Activated CD4-positive, alpha-beta T cell treated with anti-CD3 and anti-CD28 coated beads, Interleukin-2, amount 50 U/mL, for 4 hours (primary cell): ENCODE measurements at regions not wholly inside any gene's neighbourhood (a gene's known extent, or its start where the extent isn't known, plus 50 kb on each side); places are given as distances from the start of the nearest gene placed in this dataset.
"Not testable (repeated sequence)": the region's sequence is repeated elsewhere in the genome, so short reads cannot be mapped to it uniquely, and the experiment has no call there.

Experiments
- DNase-seq, 2 experiments: peaks; one replicate each; pipeline ENCODE4 v3.0.0-alpha.2; 2020

DNA sequence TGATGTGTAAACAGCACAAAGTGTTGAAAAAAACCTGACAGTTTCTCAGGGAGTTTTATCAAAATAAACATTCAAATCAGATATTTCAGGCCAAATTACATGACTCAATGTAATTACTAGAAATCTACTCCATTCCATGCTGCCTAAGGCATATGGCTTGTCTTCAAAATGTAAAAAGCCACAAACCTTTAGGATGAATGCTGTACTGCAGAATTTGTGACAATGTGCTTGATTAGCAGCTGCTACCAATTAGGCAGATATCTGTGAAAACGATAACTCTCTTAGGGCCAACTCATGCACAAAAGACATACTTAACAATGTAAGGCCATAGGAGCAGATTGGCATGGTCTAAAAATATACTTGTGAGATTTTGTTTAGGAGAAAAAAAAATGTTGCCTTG lies 267.0 kb downstream of the DACT1 start:
- DNase-seq = no peak

DNA sequence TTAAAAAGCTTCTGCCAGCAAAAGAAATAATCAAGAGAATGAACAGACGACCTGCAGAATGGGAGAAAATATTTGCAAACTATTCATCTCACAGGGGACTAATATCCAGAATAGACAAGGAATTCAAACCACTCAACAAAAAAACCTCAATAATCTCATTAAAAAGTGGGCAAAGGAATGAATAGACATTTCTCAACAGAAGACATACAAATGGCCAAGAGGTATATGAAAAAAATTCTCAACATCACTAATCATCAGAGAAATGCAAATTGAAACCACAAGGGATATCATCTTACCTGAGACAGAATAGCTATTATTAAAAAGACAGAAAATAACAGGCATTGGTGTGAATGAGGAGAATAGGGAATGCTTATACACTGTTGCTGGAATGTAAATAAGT lies 270.0 kb downstream of the DACT1 start:
- DNase-seq = no peak

DNA sequence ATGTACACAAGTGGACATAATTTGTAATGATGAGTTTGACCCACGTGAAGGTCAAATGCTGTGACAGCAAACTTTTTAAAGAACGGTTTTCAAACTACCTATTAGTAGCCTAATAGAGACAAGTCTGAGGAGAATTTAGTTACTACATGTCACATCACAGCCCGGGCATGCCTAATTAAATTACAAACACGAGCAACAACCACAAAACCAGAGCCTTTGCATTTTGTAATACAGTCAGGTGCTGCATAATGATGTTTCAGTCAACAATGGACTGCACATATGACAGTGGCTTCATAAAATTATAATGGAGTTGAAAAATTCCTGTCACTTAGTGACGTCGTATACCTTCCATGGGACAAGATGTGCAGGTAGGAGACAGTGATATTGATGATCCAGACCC lies 274.5 kb downstream of the DACT1 start:
- DNase-seq = no peak

DNA sequence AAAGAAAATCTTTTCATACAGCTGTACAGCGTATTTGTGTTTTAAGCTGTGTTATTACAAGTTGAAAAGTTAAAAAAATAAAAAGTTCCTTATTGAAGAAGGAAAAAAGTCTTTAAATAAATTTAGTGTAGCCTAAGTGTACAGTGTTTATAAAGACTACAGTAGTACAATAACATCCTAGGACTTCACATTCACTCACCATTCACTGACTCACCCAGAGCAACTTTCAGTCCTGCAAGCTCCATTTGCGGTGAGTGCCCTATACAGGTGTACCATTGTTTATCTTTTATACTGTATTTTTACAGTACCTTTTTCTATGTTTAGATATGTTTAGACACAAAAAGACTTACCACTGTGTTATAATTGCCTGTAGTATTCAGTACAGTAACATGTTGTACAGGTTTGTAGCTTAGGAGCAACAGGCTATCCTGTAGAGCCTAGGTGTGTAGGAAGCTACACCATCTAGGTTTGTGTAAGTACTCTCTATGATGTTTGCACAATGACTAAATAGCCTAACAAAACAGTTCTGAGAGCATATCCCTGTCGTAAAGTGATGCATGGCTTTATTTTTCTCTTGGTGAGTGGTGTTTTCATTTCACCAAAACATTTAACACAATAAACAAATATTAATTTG lies 275.2 kb downstream of the DACT1 start:
- DNase-seq = no peak

DNA sequence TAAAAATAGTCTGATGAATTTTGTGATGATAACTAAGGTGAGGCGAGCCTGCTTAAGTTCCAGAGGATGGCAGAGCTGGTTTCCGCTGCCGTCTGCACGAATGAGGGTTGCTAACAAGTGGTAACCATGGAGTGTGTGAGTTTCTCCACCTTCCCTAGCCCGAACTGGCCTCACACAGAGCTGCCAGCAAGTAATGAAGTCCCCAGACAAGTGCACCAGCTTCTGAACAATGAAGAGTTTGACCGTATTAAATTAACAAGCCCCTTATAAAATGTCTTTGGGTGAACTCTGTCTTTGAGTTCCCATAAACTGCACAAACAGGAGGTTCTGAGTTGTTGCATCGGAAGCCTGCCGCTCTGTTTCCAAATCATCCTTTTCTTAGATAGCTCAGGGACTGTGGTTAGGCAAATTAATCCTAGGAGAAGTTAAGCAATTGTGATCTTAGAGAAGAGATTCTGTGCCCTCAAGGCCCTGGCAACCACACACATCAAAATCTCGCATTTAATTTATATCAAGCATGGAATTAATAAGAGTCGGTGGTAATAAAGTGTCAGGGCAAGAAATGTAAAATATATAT lies 274.1 kb upstream of the DAAM1 start:
- no peak for DNase-seq

DNA sequence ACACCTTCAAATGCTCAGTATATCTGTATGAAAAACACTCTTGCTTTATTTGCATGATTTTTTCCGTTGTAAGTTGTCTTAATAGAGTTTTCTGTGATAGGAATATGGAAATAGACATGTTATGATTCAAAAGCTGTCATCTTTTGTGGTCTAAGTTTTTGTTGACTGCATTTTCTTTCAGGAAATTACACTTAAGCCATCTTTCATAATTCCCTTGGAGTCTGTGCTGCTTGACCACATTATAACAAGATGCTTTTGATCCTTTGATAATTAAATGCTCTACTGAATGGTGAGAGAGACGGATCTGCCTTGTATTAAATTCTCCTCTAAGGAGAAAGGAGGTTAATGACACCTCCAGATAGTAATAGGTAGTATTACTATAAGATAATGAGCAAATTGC lies 272.8 kb upstream of the DAAM1 start:
- DNase-seq = no peak

DNA sequence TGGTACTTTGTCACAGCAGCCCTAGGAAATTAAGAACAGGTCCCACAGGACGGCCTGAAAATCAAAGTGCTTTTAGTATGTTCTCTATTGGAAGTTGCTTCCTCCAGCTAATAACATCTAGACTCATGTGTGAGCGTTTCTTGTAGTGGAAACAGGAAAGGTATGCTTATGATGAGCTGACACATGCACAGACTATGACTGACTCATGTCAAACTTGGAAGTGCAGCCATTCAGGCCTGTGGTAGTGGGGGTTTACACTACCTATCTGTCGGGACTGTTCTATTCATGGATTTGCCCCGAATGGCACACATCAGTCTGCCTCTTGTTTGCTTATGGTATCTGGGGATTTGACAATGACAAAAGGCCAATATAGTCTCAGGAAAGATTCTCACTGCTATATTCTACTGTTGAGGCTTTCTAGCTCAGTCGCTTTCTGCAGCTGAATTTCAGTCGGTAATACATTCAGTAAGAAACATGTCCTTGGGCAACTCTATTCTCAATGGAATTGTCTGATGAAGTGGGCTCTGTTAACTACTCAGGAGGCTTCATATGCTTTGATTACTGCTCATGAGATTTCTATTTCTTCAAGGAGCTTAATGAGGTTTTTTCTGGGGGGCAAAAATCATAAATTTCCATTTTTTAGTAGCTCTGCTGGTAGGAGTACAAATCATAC lies 270.3 kb upstream of the DAAM1 start:
- no peak for DNase-seq

DNA sequence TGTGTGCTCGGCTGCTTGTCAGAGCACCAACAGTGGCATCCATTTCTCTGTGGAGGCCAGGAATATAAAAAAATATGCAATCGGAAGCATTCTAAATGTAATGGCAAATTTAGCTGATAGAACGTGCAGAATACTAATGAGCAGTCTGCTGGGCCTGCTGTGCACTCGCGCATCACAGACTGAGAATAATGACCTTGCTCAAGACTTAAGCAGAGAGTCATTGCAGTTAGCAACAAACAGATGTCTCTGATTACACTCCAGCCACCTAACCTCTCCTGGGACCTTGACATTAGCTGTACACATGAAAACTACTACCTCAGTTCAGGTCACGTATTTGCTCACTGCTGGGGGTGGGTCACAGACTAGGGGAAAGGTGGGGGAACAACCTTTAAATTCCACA lies 269.2 kb upstream of the DAAM1 start:
- DNase-seq = no peak

DNA sequence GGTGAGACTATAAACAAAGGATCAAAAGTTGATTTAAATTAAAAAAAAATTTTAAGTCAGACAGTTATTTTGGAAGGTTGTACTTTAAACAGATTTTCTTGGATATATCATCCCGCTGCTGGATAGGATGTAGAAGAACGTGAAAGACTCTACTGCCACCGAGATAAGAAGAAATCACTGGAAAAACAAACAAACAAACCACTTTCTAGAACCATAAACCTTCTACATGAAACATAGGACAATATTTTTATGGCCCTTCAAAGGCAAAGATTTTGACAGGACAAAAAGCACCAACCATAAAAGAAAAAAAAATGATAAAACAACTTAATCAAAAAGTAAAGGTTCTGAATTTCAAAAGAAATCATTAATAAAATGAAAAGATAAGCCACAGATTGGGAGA lies 268.2 kb upstream of the DAAM1 start:
- no peak for DNase-seq

DNA sequence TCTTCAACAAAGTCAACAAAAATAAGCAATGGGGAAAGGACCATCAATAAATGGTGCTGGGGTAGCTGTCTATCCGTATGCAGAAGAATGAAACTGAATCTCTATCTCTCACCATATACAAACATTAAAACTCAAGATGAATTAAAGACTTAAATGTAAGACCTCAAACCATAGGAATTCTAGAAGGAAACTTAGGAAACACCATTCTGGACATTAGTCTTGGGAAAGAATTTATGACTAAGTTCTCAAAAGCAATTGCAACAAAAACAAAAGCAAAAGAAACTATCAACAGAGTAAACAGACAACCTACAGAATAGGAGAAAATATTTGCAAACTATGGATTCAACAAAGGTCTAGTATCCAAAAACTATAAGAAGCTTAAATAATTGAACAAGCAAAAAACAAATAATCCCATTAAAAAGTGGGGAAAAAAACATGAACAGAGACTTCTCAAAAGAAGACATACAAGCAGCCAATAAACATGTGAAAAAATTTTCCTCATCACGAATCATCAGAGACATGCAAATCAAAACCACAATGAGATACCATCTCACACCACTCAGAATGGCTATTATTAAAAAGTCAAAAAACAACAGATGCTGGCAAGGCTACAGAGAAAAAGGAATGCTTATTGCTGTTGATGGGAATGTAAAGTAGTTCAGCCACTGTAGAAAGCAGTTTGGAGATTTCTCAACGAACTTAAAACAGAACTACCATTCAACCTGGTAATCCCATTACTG lies 266.1 kb upstream of the DAAM1 start:
- DNase-seq = not testable (repeated sequence)

DNA sequence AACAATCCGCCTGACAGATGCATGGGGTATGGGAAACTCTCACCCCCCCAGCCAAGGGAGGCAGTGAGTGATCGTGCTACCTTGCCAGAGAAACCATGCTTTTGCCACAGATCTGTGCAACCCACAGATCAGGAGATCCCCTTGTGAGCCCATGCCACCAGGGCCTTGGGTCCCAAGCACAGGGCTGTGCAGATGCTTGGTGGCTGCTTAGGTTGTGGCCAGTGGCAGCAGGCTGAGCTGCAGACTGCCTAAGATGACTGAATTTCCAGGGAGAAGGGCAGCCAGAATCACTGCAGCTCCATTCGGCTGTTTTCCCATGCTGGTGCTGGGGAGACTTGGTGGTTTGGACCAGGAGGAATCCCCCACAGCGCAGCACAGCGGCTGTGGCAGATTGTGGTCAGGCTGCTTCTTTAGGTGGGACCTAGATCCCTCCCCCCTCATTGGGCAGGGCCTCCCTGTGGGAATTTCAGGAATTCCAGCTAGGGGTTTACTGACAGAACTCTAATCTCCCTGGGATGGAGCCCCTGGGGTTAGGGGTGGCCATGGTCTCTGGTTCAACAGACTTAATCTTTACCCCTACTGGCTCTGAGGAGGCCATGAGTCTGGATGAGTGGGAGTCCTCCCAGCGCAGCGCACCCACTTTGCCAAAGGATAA lies 264.6 kb upstream of the DAAM1 start:
- no peak for DNase-seq

DNA sequence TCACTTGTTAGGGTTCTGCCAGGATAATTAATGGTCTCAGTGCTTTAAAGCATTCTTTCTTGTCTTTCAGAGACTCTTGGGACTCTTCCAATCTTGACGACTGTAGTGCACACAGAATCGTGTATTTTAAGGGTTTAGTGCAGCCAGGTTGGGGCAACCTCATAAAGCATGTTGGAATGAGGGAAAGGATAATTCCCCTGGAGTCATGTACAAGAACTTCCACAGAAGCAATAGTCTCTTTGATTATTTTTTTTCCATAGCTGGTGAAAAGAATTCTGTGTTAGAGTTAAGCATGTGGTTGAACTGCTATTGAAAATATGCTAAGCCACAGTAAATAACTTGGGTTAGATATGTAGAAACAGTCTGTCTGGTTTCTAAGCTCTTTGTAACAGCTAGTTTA lies 246.8 kb upstream of the DAAM1 start:
- no peak for DNase-seq

DNA sequence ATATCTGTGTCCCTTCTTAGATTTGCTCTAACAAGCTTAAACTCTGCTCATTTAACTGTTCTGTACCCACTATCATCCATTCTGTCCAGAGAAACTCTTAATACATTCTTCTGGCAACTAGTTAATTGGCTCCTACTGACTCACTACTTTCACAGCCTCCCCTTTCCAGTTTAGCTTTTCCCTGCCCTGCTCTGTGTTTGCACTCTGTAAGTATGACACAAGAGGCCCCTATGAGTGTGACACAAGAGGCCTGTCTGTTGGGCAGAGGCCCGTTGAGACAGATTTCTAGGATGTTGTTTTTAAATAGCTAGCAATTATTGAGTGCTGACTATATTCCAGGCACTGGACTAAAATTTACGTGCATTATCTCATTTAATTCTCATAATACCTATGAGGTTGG lies 246.0 kb upstream of the DAAM1 start:
- no peak for DNase-seq

DNA sequence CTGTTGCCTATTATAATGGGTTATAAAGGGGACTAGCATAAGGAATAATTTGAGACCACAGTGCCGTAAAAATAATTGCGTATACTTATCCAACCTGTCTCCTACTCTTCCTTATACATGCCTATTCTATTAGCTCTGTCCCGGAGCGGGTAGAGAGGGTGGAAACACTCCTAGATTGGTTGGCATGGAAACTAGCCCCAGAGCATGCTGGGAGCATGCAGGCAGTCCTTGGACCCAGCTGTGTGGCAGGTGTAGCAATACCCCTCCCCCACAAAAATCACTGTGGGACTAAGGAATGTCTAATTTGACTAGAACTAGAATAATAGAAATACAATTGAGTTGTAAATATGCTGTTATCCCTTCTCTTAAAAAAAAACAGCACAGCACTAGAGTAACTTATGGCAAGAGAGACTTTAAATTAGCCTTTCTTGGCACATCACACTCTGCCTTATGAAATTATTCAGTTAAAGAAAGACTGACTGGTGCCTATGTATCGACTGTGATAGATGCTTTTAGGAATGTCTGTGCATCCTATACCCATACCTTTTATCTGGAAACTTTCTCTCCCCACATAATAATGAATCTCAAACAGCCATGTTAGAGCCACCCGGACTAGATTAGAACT lies 244.0 kb upstream of the DAAM1 start:
- DNase-seq = no peak

DNA sequence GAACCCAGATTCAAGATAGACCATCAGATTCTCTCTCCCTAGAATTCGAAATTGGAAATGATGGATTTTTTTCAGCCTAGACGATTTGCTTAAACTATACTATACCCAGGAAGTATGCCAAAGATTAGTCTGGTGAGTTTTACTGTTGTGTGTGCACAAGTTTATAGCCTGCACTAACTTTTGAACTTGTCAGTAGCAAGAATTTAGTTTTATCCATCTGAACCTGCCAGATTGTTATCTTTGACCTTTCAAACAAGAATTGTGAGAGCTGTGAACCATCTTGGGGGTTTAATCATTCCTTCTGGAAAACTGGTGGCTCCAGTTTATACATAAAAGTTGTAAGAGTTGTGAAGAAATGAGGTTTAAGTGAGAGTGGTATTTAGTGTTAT lies 243.5 kb upstream of the DAAM1 start:
- DNase-seq = no peak

DNA sequence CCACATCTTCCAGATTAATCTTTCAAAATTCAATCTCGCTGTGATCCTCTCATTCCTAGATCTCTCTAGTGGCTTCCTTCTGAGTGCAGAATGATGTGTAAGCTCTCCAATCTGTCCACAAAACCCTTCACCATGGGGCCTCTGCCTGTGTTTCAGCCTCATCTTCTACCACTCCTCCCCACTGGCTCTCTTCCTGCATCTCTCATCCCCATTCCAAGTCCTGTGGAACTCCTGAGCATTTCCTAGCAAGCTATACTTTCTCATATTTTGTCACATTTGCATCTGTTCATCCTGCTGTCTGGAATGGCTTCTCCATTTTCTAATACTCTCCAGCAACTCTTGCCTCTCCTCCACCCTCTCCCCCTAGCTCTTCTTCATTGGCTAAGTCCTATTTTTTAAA lies 242.0 kb upstream of the DAAM1 start:
- no peak for DNase-seq

DNA sequence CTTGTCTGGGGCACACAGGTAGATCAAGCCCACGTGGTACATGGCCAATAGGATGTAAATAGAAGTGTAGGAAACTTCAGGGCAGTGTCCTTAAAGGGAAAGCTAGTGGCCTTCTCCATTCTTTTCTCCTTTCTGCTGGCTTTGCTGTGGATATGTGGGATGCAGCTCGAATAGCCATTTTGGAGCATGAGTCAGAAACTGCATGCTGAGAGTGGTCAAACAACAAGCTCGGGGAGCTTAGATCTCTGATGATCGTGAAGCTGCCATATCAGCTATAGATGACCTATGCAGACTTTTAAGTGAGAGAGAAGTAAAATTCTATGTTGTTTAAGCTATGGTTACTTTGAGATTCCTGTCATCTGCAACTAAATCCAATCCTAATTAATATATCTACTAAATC lies 241.3 kb upstream of the DAAM1 start:
- DNase-seq = no peak

DNA sequence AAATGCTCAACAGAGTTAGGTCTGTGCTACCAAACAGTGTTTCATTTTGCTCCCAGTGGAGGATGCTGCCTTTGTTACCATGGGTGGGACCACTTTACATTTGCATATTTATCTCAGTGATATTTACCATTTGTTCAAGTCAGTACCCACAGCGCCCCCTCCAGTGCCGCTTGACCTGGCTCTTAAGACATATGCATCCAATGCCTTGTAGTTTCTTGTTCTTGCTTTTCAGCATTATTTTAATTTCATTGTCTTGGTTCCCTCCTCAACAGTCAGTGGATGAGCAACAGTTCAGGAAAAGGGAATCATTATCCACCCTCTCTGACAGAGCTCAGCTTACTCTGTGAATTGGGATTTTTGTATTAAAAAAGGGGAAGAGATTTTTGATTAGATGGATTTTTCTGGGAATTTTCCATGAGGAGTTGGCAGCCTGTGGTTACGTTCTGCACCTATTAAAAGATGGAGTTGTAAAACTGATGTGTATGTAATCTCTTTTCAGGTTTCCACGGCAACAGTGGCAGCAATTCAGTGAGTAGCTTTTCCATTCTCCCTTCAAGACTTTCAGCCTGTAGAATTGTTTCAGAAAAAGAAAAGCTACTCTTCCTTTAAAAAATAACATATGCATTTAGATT lies 240.5 kb upstream of the DAAM1 start:
- DNase-seq = no peak

DNA sequence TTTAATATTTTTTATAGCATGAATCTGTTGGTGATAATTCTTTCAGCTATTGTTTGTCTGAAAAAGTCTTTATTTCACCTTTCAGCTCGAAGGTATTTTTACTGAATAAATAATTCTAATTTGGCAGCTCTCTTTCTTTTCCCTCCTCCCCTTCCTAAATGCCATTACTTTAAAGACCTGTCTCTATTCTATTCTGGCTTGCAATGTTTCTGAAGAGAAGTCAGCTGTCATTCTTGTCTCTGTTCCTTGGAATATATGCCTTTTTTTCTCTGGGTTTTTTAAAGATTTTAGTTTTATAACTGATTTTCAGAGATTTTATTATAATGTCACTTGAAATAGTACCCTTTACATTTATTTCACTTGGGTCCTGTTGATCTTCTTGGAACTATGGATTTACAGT lies 237.9 kb upstream of the DAAM1 start:
- no peak for DNase-seq

DNA sequence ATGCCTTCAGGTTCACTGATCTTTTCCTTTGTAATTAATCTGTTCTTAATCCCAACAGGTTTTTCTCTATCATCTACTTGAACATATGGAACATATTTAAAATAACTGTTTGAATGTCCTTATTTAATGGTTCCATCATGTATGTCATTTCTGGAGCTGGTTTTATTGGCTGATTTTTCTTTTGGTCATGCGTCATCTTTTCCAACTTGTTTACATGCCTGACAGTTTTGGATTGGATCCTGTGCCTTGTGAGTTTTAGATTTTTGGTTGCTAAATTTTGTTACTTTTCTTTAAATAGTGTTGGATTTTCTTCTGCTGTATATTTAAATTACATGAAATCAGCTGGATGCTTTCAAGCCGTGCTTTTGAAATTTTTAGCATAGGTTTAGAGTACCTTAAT lies 237.3 kb upstream of the DAAM1 start:
- DNase-seq = no peak

DNA sequence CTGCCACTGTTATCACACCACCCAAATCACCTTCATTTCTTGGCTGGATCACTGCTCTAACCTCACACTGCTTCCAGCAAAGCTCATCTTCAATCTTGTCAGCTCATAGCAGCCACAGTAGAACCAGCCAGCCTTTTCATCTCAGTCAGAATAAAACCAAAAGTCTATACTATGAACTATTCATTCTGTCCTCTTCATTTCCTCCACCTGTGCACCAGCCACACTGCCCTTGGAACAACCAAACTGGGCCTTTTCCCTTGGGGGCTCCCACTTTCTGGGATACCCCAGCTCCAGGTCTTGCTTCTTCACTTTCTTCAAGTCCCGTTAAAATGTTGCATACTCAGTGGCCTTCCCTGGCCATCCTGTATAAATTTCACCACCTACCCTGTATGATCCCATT lies 234.4 kb upstream of the DAAM1 start:
- DNase-seq = no peak
